ENCODE measurements at regions not wholly inside any gene's neighbourhood (a gene's known extent, or its start where the extent isn't known, plus 50 kb on each side); places are given as distances from the start of the nearest gene placed in this dataset.

DNA sequence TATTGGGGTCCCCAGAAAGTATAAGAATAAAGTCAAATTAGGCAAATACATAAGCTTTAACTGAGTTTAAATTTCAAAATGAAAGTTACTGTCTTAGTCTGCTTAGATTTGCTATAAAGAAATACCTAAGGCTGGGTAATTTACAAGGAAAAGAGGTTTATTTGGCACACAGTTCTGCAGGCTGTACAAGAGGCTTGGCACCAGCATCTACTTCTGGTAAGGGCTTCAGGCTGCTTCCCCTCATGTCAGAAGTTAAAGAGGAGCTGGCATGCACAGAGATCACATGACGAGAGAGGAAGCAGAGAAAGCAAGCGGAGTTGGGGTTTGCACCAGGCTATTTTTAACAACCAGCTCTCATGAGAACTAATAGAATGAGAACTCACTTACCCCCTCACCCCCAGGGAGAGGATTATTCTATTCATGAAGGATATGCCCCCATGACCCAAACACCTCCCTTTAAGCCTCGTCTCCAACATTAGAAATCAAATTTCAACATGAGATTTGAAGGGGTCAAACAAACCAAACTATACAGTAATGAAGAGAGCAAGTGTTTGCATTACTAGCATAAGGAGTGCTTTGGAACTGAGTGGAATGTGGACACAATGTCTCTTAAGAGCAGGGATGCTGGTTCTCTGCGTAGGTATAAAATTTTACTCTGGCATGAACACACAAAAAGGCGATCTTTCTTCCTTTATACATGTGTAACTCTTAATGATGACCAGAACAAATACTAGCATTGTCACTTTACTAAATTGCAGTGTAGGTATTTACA lies 292.8 kb upstream of the PMFBP1 start:
- H3K27ac ChIP-seq: no peak overlapping the region
- no peak for ATAC-seq
- no peaks in the 10 kb centered on the region for H3K4me1 ChIP-seq
- H3K36me3 ChIP-seq: no peaks in the 10 kb centered on the region
- no peak for TF ChIP-seq CTCF (IDR thresholded peaks at IDR 0.05)
- TF ChIP-seq POLR2A (IDR thresholded peaks at IDR 0.05): no peak
- no peaks in the 10 kb centered on the region for H3K27me3 ChIP-seq
- no peaks in the 10 kb centered on the region for H3K9me3 ChIP-seq
- 67% methylated on average over 5 of the region's 5 CpGs for WGBS (ENCODE audit: insufficient coverage, low coverage, low lambda C conversion rate, missing lambda C conversion rate)
- no peak overlapping the region for H3K4me3 ChIP-seq
- DNase-seq: no peak
- intact Hi-C loops (cut with DNase I): loop anchor here (10.0 kb wide), 1 partner anchor 340 kb away; no protein-coding TSS in a partner anchor

- intact Hi-C loops (cut with DNase I): loop anchor here (10.0 kb wide), 1 partner anchor 339 kb away; no protein-coding TSS in a partner anchor
- ATAC-seq: no peak
- WGBS (ENCODE audit: insufficient coverage, low coverage, low lambda C conversion rate, missing lambda C conversion rate): 90% methylated on average over 1 of the region's 1 CpG
- no peaks in the 10 kb centered on the region for H3K36me3 ChIP-seq
- H3K27ac ChIP-seq: no peak overlapping the region
- TF ChIP-seq POLR2A (IDR thresholded peaks at IDR 0.05) (no peak), CTCF (IDR thresholded peaks at IDR 0.05) (no peak)
- DNase-seq: no peak
- H3K4me3 ChIP-seq: no peak overlapping the region
- no peaks in the 10 kb centered on the region for H3K9me3 ChIP-seq
- H3K4me1 ChIP-seq: no peaks in the 10 kb centered on the region
- H3K27me3 ChIP-seq: no peaks in the 10 kb centered on the region
Measured at GRCh38 chr16:72464052-72464451, 292.1 kb upstream of the PMFBP1 start.

DNA sequence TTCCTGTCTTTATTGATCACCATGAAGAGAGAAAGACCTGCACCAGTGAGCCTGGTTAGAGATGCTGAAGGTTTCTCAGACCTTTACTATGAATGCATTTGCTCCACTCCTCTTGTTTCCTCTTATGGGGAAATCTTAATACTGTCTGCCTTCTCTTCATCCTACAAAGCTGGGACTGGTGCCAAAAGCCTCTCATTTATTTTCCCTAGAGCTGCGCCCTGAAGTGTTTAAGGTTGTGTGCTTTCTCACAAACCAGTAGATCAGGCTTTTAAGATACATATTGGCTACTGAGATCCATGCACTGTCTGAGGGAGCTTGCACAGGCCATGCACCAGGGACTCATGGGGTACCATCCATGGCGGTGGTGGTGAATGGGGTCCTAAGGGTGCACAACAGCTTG lies 286.1 kb upstream of the PMFBP1 start:
- no peaks in the 10 kb centered on the region for H3K4me1 ChIP-seq
- TF ChIP-seq POLR2A (IDR thresholded peaks at IDR 0.05) (no peak), CTCF (IDR thresholded peaks at IDR 0.05) (no peak)
- H3K27ac ChIP-seq: no peak overlapping the region
- intact Hi-C loops (cut with DNase I): no loop called here
- no peak overlapping the region for H3K4me3 ChIP-seq
- H3K27me3 ChIP-seq: no peaks in the 10 kb centered on the region
- 86% methylated on average over 2 of the region's 2 CpGs for WGBS (ENCODE audit: insufficient coverage, low coverage, low lambda C conversion rate, missing lambda C conversion rate)
- no peaks in the 10 kb centered on the region for H3K9me3 ChIP-seq
- ATAC-seq (no peak), DNase-seq (no peak)
- H3K36me3 ChIP-seq: no peaks in the 10 kb centered on the region

DNA sequence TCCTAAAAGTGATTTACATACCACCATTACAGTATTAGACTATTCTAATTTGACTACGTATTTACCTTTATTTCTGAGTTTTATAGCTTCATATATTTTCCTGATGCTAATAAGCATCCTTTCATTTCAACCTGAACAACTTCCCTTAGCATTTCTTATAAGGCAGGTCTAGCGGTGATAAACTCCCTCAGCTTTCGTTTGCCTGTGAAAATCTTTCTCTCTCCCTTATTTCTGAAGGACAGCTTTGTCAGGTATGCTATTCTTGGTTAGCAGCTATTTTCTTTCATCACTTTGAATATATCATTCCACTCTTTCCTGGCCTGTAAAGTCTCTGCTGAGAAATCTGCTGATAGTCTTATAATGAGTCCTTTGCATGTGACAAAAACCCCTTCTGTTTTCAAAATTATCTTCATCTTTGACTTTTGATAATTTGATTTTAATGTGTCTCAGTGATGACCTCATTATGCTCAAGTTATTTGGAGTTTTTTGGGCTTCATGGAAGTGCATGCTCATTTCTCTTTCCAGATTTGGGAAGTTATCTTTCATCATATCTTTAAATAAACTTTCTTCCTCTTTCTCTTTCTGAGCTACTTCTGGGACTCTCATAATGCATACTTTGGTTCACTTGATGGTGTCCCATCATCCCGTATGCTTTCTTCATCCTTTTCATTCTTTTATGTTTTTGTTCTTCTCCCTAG lies 285.4 kb upstream of the PMFBP1 start:
- Histone ChIP-seq H3K27ac (no peak overlapping the region), H3K36me3 (no peaks in the 10 kb centered on the region), H3K9me3 (no peaks in the 10 kb centered on the region), H3K4me3 (no peak overlapping the region), H3K27me3 (no peaks in the 10 kb centered on the region), H3K4me1 (no peaks in the 10 kb centered on the region)
- no peak for DNase-seq
- intact Hi-C loops (cut with DNase I): no loop called here
- WGBS (ENCODE audit: insufficient coverage, low coverage, low lambda C conversion rate, missing lambda C conversion rate): 81% methylated on average over 4 of the region's 4 CpGs
- ATAC-seq: no peak
- TF ChIP-seq CTCF (IDR thresholded peaks at IDR 0.05) (no peak), POLR2A (IDR thresholded peaks at IDR 0.05) (no peak)

All from right lobe of liver (tissue), 6 donors.